Activated naive CD8-positive, alpha-beta T cell treated with anti-CD3 and anti-CD28 coated beads for 36 hours (primary cell): ENCODE measurements at regions not wholly inside any gene's neighbourhood (a gene's known extent, or its start where the extent isn't known, plus 50 kb on each side); places are given as distances from the start of the nearest gene placed in this dataset.

Source experiments
- DNase-seq: peaks from one replicate; pipeline ENCODE4 v3.0.0; 2021
- H3K27ac Mint-ChIP-seq: one replicate; pipeline ENCODE4 v1.8.0; 2022; ENCODE audit warnings: mild to moderate bottlenecking, moderate library complexity, mixed read lengths
- H3K27me3 Mint-ChIP-seq: one replicate; pipeline ENCODE4 v1.8.0; 2022; ENCODE audit warnings: mild to moderate bottlenecking, mixed read lengths
- H3K36me3 Mint-ChIP-seq: one replicate; pipeline ENCODE4 v1.8.0; 2021; ENCODE audit warnings: mild to moderate bottlenecking, mixed read lengths
- H3K4me1 Mint-ChIP-seq: one replicate; pipeline ENCODE4 v1.8.0; 2021; ENCODE audit warnings: mixed read lengths
- H3K4me3 Mint-ChIP-seq: one replicate; pipeline ENCODE4 v1.8.0; 2022; ENCODE audit warnings: mild to moderate bottlenecking, moderate library complexity, mixed read lengths
- H3K9me3 Mint-ChIP-seq: one replicate; pipeline ENCODE4 v1.8.0; 2022; ENCODE audit warnings: mixed read lengths

DNA sequence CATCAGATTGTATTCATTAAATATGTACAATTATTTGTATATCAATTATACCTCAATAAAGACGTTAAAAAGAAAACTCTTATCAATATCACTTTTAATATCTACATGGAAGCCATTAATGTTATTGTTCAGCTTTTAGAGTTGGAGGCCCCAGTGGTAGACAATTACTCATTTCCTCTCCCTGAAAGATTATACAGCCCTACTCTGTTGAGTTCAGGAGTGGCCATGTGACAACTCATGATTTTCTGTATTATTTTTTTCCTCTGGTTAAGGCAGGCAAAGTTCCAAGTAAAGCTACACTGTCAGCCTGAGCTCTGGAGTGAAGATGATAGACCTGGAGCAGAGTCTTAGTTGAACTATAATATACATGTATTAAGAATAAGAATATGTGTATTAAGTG lies 247.9 kb upstream of the B3GALT2 start:
- peaks cover 18% of the 10 kb centered on the region for H3K36me3 Mint-ChIP-seq
- H3K4me1 Mint-ChIP-seq: peaks cover 8% of the 10 kb centered on the region
- H3K27ac Mint-ChIP-seq: no peak overlapping the region
- DNase-seq: no peak
- no peaks in the 10 kb centered on the region for H3K27me3 Mint-ChIP-seq
- peaks cover 38% of the 10 kb centered on the region for H3K9me3 Mint-ChIP-seq
- H3K4me3 Mint-ChIP-seq: no peak overlapping the region

DNA sequence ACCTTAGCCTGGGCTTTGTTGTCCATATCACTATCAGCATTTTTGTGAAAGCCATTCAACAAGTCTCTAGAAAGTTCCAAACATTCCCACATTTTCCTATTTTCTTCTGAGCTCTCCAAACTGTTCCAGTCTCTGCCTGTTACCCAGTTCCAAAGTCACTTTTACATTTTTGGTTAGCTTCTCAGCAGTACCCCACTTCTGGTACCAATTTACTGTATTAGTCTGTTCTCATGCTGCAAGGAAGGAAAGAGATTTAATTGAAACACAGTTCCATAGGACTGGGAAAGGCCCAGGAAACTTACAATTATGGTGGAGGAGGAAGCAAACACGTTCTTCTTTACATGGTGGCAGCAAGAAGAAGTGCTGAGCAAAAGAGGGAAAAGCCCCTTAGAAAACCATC lies 247.2 kb upstream of the B3GALT2 start:
- H3K4me3 Mint-ChIP-seq: no peak overlapping the region
- H3K27ac Mint-ChIP-seq: no peak overlapping the region
- H3K4me1 Mint-ChIP-seq: peaks cover 8% of the 10 kb centered on the region
- no peaks in the 10 kb centered on the region for H3K27me3 Mint-ChIP-seq
- H3K36me3 Mint-ChIP-seq: peaks cover 18% of the 10 kb centered on the region
- H3K9me3 Mint-ChIP-seq: peaks cover 38% of the 10 kb centered on the region
- no peak for DNase-seq

- H3K27me3 Mint-ChIP-seq: no peaks in the 10 kb centered on the region
- H3K4me3 Mint-ChIP-seq: no peak overlapping the region
- H3K4me1 Mint-ChIP-seq: peaks cover 5% of the 10 kb centered on the region
- DNase-seq: no peak
- H3K9me3 Mint-ChIP-seq: peaks cover 38% of the 10 kb centered on the region
- no peak overlapping the region for H3K27ac Mint-ChIP-seq
- H3K36me3 Mint-ChIP-seq: peaks cover 18% of the 10 kb centered on the region
Measured at GRCh38 chr1:193432979-193433587, 246.7 kb upstream of the B3GALT2 start.

- DNase-seq: no peak
- Mint-ChIP-seq H3K9me3 (peaks cover 32% of the 10 kb centered on the region), H3K4me1 (peaks cover 5% of the 10 kb centered on the region), H3K4me3 (no peak overlapping the region), H3K36me3 (peaks cover 16% of the 10 kb centered on the region), H3K27ac (no peak overlapping the region), H3K27me3 (no peaks in the 10 kb centered on the region)
Measured at GRCh38 chr1:193431265-193431977, 245.0 kb upstream of the B3GALT2 start.

- H3K9me3 Mint-ChIP-seq: peaks cover 6% of the 10 kb centered on the region
- H3K4me3 Mint-ChIP-seq: no peak overlapping the region
- H3K36me3 Mint-ChIP-seq: peaks cover 5% of the 10 kb centered on the region
- H3K27ac Mint-ChIP-seq: no peak overlapping the region
- H3K27me3 Mint-ChIP-seq: no peaks in the 10 kb centered on the region
- no peak for DNase-seq
- peaks cover 7% of the 10 kb centered on the region for H3K4me1 Mint-ChIP-seq
Measured at GRCh38 chr1:193427524-193427923, 241.1 kb upstream of the B3GALT2 start.

- Mint-ChIP-seq H3K36me3 (peaks cover 2% of the 10 kb centered on the region), H3K27ac (no peak overlapping the region), H3K9me3 (no peaks in the 10 kb centered on the region), H3K4me3 (no peak overlapping the region), H3K27me3 (no peaks in the 10 kb centered on the region), H3K4me1 (peaks cover 7% of the 10 kb centered on the region)
- no peak for DNase-seq
Measured at GRCh38 chr1:193426061-193426460, 239.6 kb upstream of the B3GALT2 start.

DNA sequence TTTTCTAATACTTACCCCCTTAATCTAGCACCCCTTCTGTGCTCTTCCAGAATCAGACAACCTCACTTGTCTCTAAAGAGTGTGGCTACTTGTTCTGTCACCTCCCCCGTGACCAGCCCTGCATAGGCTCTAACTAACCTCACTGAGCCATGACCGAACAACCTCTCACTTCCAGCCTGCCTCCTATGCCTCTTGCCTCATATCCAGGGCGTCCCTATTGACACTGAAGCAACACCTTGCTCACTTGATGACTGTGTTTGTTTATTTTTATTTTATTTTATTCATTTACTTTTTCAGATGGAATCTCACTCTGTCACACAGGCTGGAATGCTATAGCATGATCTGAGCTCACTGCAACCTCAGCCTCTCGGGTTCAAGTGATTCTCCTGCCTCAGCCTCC lies 235.1 kb upstream of the B3GALT2 start:
- Mint-ChIP-seq H3K36me3 (peaks cover 9% of the 10 kb centered on the region), H3K27me3 (no peaks in the 10 kb centered on the region), H3K27ac (no peak overlapping the region), H3K9me3 (peaks cover under 1% of the 10 kb centered on the region), H3K4me1 (peaks cover 35% of the 10 kb centered on the region), H3K4me3 (no peak overlapping the region)
- no peak for DNase-seq

- no peak for DNase-seq
- peak overlapping the region; percentile 81 for H3K27ac Mint-ChIP-seq
- H3K36me3 Mint-ChIP-seq: peaks cover 12% of the 10 kb centered on the region
- H3K9me3 Mint-ChIP-seq: peaks cover 4% of the 10 kb centered on the region
- no peaks in the 10 kb centered on the region for H3K27me3 Mint-ChIP-seq
- no peak overlapping the region for H3K4me3 Mint-ChIP-seq
- H3K4me1 Mint-ChIP-seq: peaks cover 41% of the 10 kb centered on the region
Measured at GRCh38 chr1:193419295-193419694, 232.9 kb upstream of the B3GALT2 start.

DNA sequence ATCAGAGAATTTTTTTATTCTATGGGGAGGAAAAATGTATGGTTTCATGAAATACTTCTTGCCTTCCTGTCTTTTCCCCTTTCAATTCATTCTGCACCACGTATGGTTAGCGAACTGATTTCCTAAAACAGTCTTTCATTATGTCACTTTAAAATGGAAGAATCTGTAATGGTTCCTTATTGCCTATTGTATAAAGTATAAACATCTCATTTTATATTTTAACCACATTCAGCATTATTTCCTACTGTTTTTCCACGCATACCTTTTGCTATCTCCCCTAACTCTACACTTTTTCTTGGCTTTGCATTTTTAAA lies 232.3 kb upstream of the B3GALT2 start:
- DNase-seq: no peak
- peak overlapping the region; percentile 65 for H3K4me3 Mint-ChIP-seq
- no peaks in the 10 kb centered on the region for H3K27me3 Mint-ChIP-seq
- H3K27ac Mint-ChIP-seq: peak overlapping the region; percentile 81
- H3K4me1 Mint-ChIP-seq: peaks cover 41% of the 10 kb centered on the region
- H3K36me3 Mint-ChIP-seq: peaks cover 12% of the 10 kb centered on the region
- peaks cover 4% of the 10 kb centered on the region for H3K9me3 Mint-ChIP-seq

GRCh38 chr1:193417945-193418744 lies 231.7 kb upstream of the B3GALT2 start:
- Mint-ChIP-seq H3K4me1 (peaks cover 41% of the 10 kb centered on the region), H3K36me3 (peaks cover 16% of the 10 kb centered on the region), H3K27ac (peak overlapping the region; percentile 81), H3K9me3 (peaks cover 7% of the 10 kb centered on the region), H3K27me3 (no peaks in the 10 kb centered on the region), H3K4me3 (peak overlapping the region; percentile 65)
- DNase-seq: no peak

DNA sequence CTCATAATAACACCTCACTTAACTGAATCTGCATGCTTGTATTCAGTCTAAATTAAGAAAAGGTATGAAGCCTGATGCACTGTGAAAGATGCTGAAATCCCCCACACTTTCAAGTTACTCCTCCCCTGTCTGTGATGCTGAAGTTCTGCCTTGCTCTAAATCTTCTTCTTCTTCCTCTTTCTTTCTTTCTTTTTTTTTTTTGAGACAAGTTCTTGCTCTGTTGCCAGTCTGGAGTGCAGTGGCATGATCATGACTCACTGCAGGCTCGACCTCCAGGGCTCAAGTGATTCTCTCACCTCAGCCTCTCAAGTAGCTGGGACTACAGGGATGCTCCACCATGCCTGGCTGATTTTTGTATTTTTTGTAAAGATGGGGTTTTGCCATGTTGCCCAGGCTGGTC lies 231.0 kb upstream of the B3GALT2 start:
- Mint-ChIP-seq H3K4me3 (peak overlapping the region; percentile 44), H3K36me3 (peaks cover 15% of the 10 kb centered on the region), H3K27me3 (no peaks in the 10 kb centered on the region), H3K9me3 (peaks cover 8% of the 10 kb centered on the region), H3K4me1 (peaks cover 46% of the 10 kb centered on the region), H3K27ac (peak overlapping the region; percentile 81)
- DNase-seq: no peak

GRCh38 chr1:193416226-193417024 lies 230.0 kb upstream of the B3GALT2 start:
- no peak for DNase-seq
- H3K9me3 Mint-ChIP-seq: peaks cover 8% of the 10 kb centered on the region
- H3K27ac Mint-ChIP-seq: no peak overlapping the region
- peaks cover 15% of the 10 kb centered on the region for H3K36me3 Mint-ChIP-seq
- no peak overlapping the region for H3K4me3 Mint-ChIP-seq
- H3K27me3 Mint-ChIP-seq: no peaks in the 10 kb centered on the region
- peaks cover 56% of the 10 kb centered on the region for H3K4me1 Mint-ChIP-seq

DNA sequence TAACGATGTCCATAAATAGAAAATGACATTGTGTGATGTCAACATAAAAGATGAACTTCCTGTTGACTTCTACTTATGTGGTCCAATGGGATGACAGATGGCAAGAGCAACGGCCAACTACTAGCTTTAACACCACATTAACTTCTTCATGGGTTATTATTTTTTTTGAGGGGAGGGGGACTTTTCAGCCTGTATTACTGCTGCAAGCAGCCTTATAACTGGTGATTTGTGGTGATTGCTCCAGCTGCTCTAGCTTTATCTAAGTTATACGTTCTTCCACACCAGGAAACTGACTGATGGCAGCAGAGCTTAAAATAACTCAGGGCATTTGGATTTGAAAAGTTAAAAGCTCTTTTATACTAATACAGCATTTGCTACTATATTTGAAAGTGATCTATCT lies 228.8 kb upstream of the B3GALT2 start:
- peaks cover 57% of the 10 kb centered on the region for H3K4me1 Mint-ChIP-seq
- H3K27me3 Mint-ChIP-seq: no peaks in the 10 kb centered on the region
- peaks cover 15% of the 10 kb centered on the region for H3K36me3 Mint-ChIP-seq
- no peak overlapping the region for H3K27ac Mint-ChIP-seq
- no peak for DNase-seq
- peaks cover 8% of the 10 kb centered on the region for H3K9me3 Mint-ChIP-seq
- no peak overlapping the region for H3K4me3 Mint-ChIP-seq

DNA sequence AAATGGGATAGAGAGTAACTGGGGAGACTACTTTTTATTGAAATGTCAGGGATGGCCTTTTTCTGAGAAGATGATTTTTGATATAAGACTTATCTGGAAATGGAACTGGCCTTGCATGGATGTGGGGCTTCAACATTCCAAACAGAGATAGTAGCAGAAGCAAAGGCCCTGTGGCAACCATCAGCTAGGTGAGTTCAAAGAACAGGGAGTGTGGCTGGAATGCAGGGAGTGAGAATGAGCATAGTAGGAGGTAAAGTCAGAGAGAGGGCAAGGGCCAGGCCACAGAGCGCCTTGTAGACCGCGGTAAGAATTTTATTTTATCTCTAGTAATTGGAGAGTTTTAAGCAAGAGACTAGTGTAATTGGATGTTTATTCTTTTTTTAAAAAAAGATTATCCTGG lies 227.0 kb upstream of the B3GALT2 start:
- no peaks in the 10 kb centered on the region for H3K27me3 Mint-ChIP-seq
- peaks cover 8% of the 10 kb centered on the region for H3K9me3 Mint-ChIP-seq
- peaks cover 51% of the 10 kb centered on the region for H3K4me1 Mint-ChIP-seq
- no peak overlapping the region for H3K4me3 Mint-ChIP-seq
- no peak overlapping the region for H3K27ac Mint-ChIP-seq
- no peak for DNase-seq
- peaks cover 12% of the 10 kb centered on the region for H3K36me3 Mint-ChIP-seq

DNA sequence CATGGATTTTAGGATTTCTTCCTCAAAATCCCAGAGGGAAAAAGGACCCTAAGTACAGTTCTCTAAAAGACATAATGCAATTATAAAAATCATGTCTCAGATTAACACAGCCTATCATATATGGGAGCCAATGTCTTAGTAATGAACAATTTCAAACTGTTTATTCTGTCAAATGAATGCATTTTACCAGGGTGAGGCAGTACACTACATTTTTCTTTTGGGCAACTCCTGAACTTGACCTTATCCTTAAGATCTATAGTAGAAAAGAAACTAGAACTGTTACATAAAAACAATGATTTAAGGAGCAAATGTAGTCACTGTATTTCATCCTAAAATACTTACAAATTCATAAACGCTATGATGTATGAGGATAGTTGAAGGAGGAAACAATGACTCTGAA lies 226.3 kb upstream of the B3GALT2 start:
- H3K27ac Mint-ChIP-seq: peak overlapping the region; percentile 93
- no peak for DNase-seq

More for the DNA sequence above, 226.3 kb upstream of the B3GALT2 start:
- H3K9me3 Mint-ChIP-seq: peaks cover 8% of the 10 kb centered on the region
- no peaks in the 10 kb centered on the region for H3K27me3 Mint-ChIP-seq
- peaks cover 12% of the 10 kb centered on the region for H3K36me3 Mint-ChIP-seq
- H3K4me3 Mint-ChIP-seq: no peak overlapping the region
- peaks cover 44% of the 10 kb centered on the region for H3K4me1 Mint-ChIP-seq
